Transverse colon (tissue), 4 donors: ENCODE measurements at regions not wholly inside any gene's neighbourhood (a gene's known extent, or its start where the extent isn't known, plus 50 kb on each side); places are given as distances from the start of the nearest gene placed in this dataset.

Experiments
- DNase-seq: peaks from one replicate; pipeline ENCODE4 v3.0.0-alpha.2; 2019
- H3K27ac ChIP-seq, 4 donors: fragments of 200-600 bp; sonication (generic); 2 replicates each; pipeline ENCODE4 v1.5.1; 2016 to 2018; ENCODE audit warnings: inconsistent platforms in 4 of 4
- H3K27me3 ChIP-seq: fragments of 200-600 bp; sonication (generic); 2 replicates; pipeline ENCODE4 v1.5.1; 2017; ENCODE audit warnings: inconsistent platforms
- H3K36me3 ChIP-seq, 4 donors: fragments of 200-600 bp; sonication (generic); 2 replicates each; pipeline ENCODE4 v1.5.1; 2017 to 2019; ENCODE audit warnings: inconsistent platforms in 4 of 4
- H3K4me1 ChIP-seq, 4 donors: fragments of 200-600 bp; sonication (generic); 2 replicates each; pipeline ENCODE4 v1.5.1; 2017 to 2020; ENCODE audit warnings: inconsistent platforms in 4 of 4
- H3K4me3 ChIP-seq, 4 donors: fragments of 200-600 bp; sonication (generic); 1 replicate in 1 of 4; 2 replicates in 3 of 4; pipeline versions ENCODE4 v1.5.1 to v1.6.1; 2017 to 2019; ENCODE audit warnings: inconsistent platforms in 4 of 4
- H3K9me3 ChIP-seq, 2 donors: fragments of 200-600 bp; sonication (generic); 2 replicates each; pipeline ENCODE4 v1.5.1; 2017 to 2019; ENCODE audit warnings: inconsistent platforms in 2 of 2
- EP300 ChIP-seq: sonication (generic); formaldehyde crosslinking; IDR thresholded peaks from one replicate; pipeline ENCODE4 v1.6.1; 2017; ENCODE audit warnings: antibody characterized with exemption, low read depth
- POLR2A ChIP-seq: fragments of 450-650 bp; IDR thresholded peaks from one replicate; pipeline ENCODE4 v1.6.1; 2016; ENCODE audit warnings: antibody characterized with exemption, mild to moderate bottlenecking, moderate library complexity
- POLR2AphosphoS5 ChIP-seq, 3 donors: sonication (generic); formaldehyde crosslinking; IDR thresholded peaks; one replicate each; pipeline ENCODE4 v1.6.1; 2016; ENCODE audit warnings: antibody characterized with exemption in 3 of 3
- WGBS, 2 donors: methylation state at CpG; one replicate each; pipeline ENCODE4 v1.1.5; 2018; ENCODE audit warnings: low coverage in 1 of 2; 5-methylcytosine and 5-hydroxymethylcytosine counted together
- in situ Hi-C, 4 donors: fragments of 200-750 bp; cut with MboI; loops; one replicate each; pipeline versions ENCODE4 v1.15.0 to v1.15.1; 2017; ENCODE audit warnings: low sequenced_read_pairs in 3 of 4, low pct_ligation_motif_present in 1 of 4, low pct_unique_long_range_greater_than_20kb in 1 of 4
- intact Hi-C: fragments of 100-400 bp; cut with DNase I; formaldehyde crosslinking; loops from one replicate; pipeline ENCODE4 v1.15.1; 2023; ENCODE audit warnings: low total_unique reads
- TF ChIP-seq, protein P1 (sequence below), 5 experiments: fragments of 200-600 bp in 3 of 5; fragments of 450-650 bp in 2 of 5; sonication (generic) in 3 of 5; IDR thresholded peaks; 1 replicate in 2 of 5; 2 replicates in 3 of 5; pipeline ENCODE4 v1.5.1; 2016 to 2017; ENCODE audit warnings: antibody characterized with exemption in 5 of 5, inconsistent platforms in 3 of 5, mild to moderate bottlenecking in 2 of 5, moderate library complexity in 1 of 5

- Histone ChIP-seq H3K9me3 (no peaks in the 10 kb centered on the region), H3K4me1 (peaks cover 0 to 11% (median 1%) of the 10 kb centered on the region in 4 donors), H3K36me3 (no peaks in the 10 kb centered on the region), H3K27ac (no peak overlapping the region), H3K4me3 (no peak overlapping the region), H3K27me3 (no peaks in the 10 kb centered on the region)
- intact Hi-C loops (no loop called here), in situ Hi-C loops (no loop called here)
- WGBS, 2 donors, result 86 to 89% methylated on average over 3 of the region's 3 CpGs
- no peak for TF ChIP-seq EP300
- TF ChIP-seq POLR2A, result no peak
- TF ChIP-seq, protein P1, sequence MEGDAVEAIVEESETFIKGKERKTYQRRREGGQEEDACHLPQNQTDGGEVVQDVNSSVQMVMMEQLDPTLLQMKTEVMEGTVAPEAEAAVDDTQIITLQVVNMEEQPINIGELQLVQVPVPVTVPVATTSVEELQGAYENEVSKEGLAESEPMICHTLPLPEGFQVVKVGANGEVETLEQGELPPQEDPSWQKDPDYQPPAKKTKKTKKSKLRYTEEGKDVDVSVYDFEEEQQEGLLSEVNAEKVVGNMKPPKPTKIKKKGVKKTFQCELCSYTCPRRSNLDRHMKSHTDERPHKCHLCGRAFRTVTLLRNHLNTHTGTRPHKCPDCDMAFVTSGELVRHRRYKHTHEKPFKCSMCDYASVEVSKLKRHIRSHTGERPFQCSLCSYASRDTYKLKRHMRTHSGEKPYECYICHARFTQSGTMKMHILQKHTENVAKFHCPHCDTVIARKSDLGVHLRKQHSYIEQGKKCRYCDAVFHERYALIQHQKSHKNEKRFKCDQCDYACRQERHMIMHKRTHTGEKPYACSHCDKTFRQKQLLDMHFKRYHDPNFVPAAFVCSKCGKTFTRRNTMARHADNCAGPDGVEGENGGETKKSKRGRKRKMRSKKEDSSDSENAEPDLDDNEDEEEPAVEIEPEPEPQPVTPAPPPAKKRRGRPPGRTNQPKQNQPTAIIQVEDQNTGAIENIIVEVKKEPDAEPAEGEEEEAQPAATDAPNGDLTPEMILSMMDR (IDR thresholded peaks at IDR 0.05), result no peak
- TF ChIP-seq POLR2AphosphoS5 (IDR thresholded peaks at IDR 0.05), result no peak
- no peak for DNase-seq
Observed at GRCh38 chr4:79850626-79851025, 222.4 kb downstream of the ANTXR2 start.

DNA sequence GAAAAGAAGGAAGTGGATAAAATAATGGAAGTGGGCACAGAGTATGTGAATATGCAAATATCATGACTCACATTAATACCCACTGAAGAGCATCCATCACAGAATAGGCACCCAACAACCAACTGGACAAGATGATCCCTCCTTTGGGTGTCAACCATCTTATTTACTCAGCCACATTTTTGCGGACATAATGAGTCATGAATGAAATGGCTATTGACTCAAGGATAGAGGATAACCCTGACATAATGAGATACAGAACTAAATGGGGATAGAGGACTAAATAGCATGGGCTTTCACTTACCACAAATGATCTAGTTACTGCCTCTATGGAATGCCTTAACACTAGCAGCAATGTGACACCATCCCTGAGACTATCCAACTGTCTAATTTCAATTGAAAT is 224.7 kb downstream of the ANTXR2 start:
- 80 to 88% methylated on average over 1 of the region's 1 CpG for WGBS, 2 donors
- intact Hi-C loops (no loop called here), in situ Hi-C loops (no loop called here)
- Histone ChIP-seq H3K27ac (no peak overlapping the region), H3K27me3 (no peaks in the 10 kb centered on the region), H3K36me3 (no peaks in the 10 kb centered on the region), H3K4me1 (no peaks in the 10 kb centered on the region), H3K4me3 (no peak overlapping the region), H3K9me3 (peaks cover 0 to 4% of the 10 kb centered on the region in 2 donors)
- TF ChIP-seq POLR2AphosphoS5 (IDR thresholded peaks at IDR 0.05) (no peak), POLR2A (no peak), EP300 (no peak)
- TF ChIP-seq, protein P1 (IDR thresholded peaks at IDR 0.05), result no peak
- no peak for DNase-seq

- H3K36me3 ChIP-seq, result no peaks in the 10 kb centered on the region
- intact Hi-C loops (no loop called here), in situ Hi-C loops (no loop called here)
- H3K4me1 ChIP-seq, result no peaks in the 10 kb centered on the region
- H3K27me3 ChIP-seq, result no peaks in the 10 kb centered on the region
- no peak for TF ChIP-seq POLR2A
- no peak for TF ChIP-seq EP300
- TF ChIP-seq, protein P1 (IDR thresholded peaks at IDR 0.05), result no peak
- TF ChIP-seq POLR2AphosphoS5 (IDR thresholded peaks at IDR 0.05), result no peak
- H3K4me3 ChIP-seq, result no peak overlapping the region
- 88 to 92% methylated on average over 2 of the region's 2 CpGs for WGBS, 2 donors
- H3K9me3 ChIP-seq, result peaks cover 6 to 11% of the 10 kb centered on the region in 2 donors
- no peak overlapping the region for H3K27ac ChIP-seq
- no peak for DNase-seq
Observed at GRCh38 chr4:79847411-79847810, 225.6 kb downstream of the ANTXR2 start.

DNA sequence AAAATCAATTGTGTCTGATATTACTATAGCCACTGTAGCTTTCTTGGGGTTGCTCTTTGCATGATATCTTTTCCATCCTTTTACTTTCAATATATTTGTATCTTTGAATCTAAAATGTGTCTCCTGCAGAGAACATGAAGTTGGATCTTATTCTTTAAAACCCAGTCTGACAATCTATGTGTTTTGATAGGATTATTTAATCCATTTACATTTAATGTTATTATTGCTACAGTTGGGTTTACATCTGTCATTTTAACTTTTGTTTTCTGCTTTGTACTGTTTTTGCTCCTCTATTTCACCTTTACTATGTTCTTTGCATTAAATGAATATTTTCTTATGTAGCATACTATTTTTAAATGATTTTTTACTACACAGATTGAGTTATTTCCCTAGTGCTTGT is 230.9 kb downstream of the ANTXR2 start:
- in situ Hi-C loops, result no loop called here
- DNase-seq, result no peak
- no peak overlapping the region for H3K4me3 ChIP-seq
- TF ChIP-seq POLR2A (no peak), EP300 (no peak)
- TF ChIP-seq, protein P1 (IDR thresholded peaks at IDR 0.05), result no peak
- H3K27me3 ChIP-seq, result no peaks in the 10 kb centered on the region
- peaks cover 16 to 21% of the 10 kb centered on the region in 2 donors for H3K9me3 ChIP-seq
- H3K36me3 ChIP-seq, result no peaks in the 10 kb centered on the region
- H3K27ac ChIP-seq, result no peak overlapping the region
- intact Hi-C loops, result no loop called here
- no peaks in the 10 kb centered on the region for H3K4me1 ChIP-seq
